Heart left ventricle (tissue), 16 donors: ENCODE measurements at regions not wholly inside any gene's neighbourhood (a gene's known extent, or its start where the extent isn't known, plus 50 kb on each side); places are given as distances from the start of the nearest gene placed in this dataset.

Experiments used
- ATAC-seq, 4 donors: fragments of 200-7000 bp; cut with Tn5 transposase; one replicate each; pipeline ENCODE4 v1.9.1; 2020 to 2022; ENCODE audit warnings: moderate library complexity in 4 of 4, mild to moderate bottlenecking in 3 of 4, moderate number of reproducible peaks in 1 of 4
- DNase-seq, 5 donors: peaks; one replicate each; pipeline ENCODE4 v3.0.0-alpha.2; 2020
- H3K27ac ChIP-seq, 12 donors: fragments of 200-600 bp; sonication (generic) in 4 of 12; one replicate each; pipeline versions ENCODE4 v1.5.0 to v1.8.0; 2016 to 2022; ENCODE audit warnings: mild to moderate bottlenecking in 2 of 12
- H3K27me3 ChIP-seq, 9 donors: fragments of 200-600 bp; sonication (generic) in 2 of 9; one replicate each; pipeline versions ENCODE4 v1.5.1 to v1.8.0; 2016 to 2022; ENCODE audit warnings: mild to moderate bottlenecking in 3 of 9
- H3K36me3 ChIP-seq, 9 donors: fragments of 200-600 bp; sonication (generic) in 2 of 9; one replicate each; pipeline versions ENCODE4 v1.5.0 to v1.8.0; 2018 to 2022; ENCODE audit warnings: mild to moderate bottlenecking in 2 of 9
- H3K4me1 ChIP-seq, 12 donors: fragments of 200-600 bp; sonication (generic) in 4 of 12; one replicate each; pipeline versions ENCODE4 v1.5.0 to v1.8.0; 2016 to 2022; ENCODE audit warnings: mild to moderate bottlenecking in 3 of 12
- H3K4me3 ChIP-seq, 12 donors: fragments of 200-600 bp; sonication (generic) in 4 of 12; one replicate each; pipeline versions ENCODE4 v1.5.0 to v1.8.0; 2017 to 2022; ENCODE audit warnings: mild to moderate bottlenecking in 9 of 12, moderate library complexity in 4 of 12
- H3K9me3 ChIP-seq, 12 donors: fragments of 200-600 bp; sonication (generic) in 4 of 12; one replicate each; pipeline versions ENCODE4 v1.5.0 to v1.8.0; 2016 to 2022; ENCODE audit warnings: mild to moderate bottlenecking in 1 of 12
- CTCF ChIP-seq, 12 donors: fragments of 200-600 bp; sonication (generic) in 4 of 12; IDR thresholded peaks; one replicate each; pipeline versions ENCODE4 v1.5.0 to v1.8.0; 2018 to 2022; ENCODE audit warnings: antibody characterized with exemption in 12 of 12, mild to moderate bottlenecking in 5 of 12
- POLR2A ChIP-seq, 2 donors: fragments of 450-650 bp; IDR thresholded peaks; one replicate each; pipeline ENCODE4 v1.6.1; 2017; ENCODE audit warnings: antibody characterized with exemption in 2 of 2, mild to moderate bottlenecking in 2 of 2, moderate library complexity in 2 of 2
- WGBS, 4 donors: extraction: QIAGEN DNeasy Blood & Tissue Kit in 2 of 4; methylation state at CpG; one replicate each; pipeline versions ENCODE4 v1.1.5 to v1.1.7; 2013 to 2018; 5-methylcytosine and 5-hydroxymethylcytosine counted together
- intact Hi-C, 10 donors: fragments of 100-400 bp; cut with DNase I; formaldehyde crosslinking; loops; one replicate each; pipeline versions ENCODE4 v1.11.1 to v1.14.2; 2022
- donor health status: ischemic (EF 13 %, LVEDD 7.1; RV severe dilation, severe dysfunction).
- donor health status: healthy with polysubstance abuse.
- donor health status: DM: no; HTN: yes; CAD: no.
- donor health status: DM: no; HTN: no; CAD: no.
- donor health status: ischemic (EF 25% LVEDD 6.9; RV normal size, moderate dysfunction).
- donor health status: ischemic (EF 25% LVEDD 5.7; RV mildly dilated, moderate dysfunction).
- donor health status: healthy.
- donor health status: DM: yes; HTN: yes; CAD: no.
- donor health status: ischemic (EF 35%, LVEDD 5.7; RV mildly dilated, moderate dysfunction).
- donor health status: nonischemic (EF 11% LVEDD 7.7; RV severe dilation, severe dysfunction).
- donor health status: DM: yes; HTN: yes; CAD: no.
- donor health status: PGD.
- donor health status: ischemic (EF 29% LVEDD 5.4; RV normal size, mild dysfunction).
- donor health status: nonischemic (EF 23%, LVEDD 6.1; RV moderate dilation, normal function).

GRCh38 chr17:12596961-12597360, 68.7 kb upstream of the MYOCD start:
- H3K27me3 ChIP-seq, result no peaks in the 10 kb centered on the region
- WGBS, 4 donors, result 96 to 97% (median 97%) methylated on average over 11 of the region's 11 CpGs
- no peaks in the 10 kb centered on the region for H3K9me3 ChIP-seq
- TF ChIP-seq POLR2A (IDR thresholded peaks at IDR 0.05), result no peak
- no peak for TF ChIP-seq CTCF (IDR thresholded peaks at IDR 0.05)
- ATAC-seq (no peak), DNase-seq (no peak)
- H3K4me1 ChIP-seq, result no peaks in the 10 kb centered on the region
- H3K36me3 ChIP-seq, result no peaks in the 10 kb centered on the region
- no peak overlapping the region for H3K27ac ChIP-seq
- no peak overlapping the region for H3K4me3 ChIP-seq
- intact Hi-C loops, result loop anchor here in 1 of 10 donors (5.0 kb wide), 1 partner anchor 40 kb away; no protein-coding TSS in a partner anchor

- DNase-seq, result no peak
- H3K4me3 ChIP-seq, result no peak overlapping the region
- H3K36me3 ChIP-seq, result no peaks in the 10 kb centered on the region
- no peaks in the 10 kb centered on the region for H3K4me1 ChIP-seq
- H3K9me3 ChIP-seq, result no peaks in the 10 kb centered on the region
- no peak for ATAC-seq
- WGBS, 4 donors, result 87 to 93% (median 89%) methylated on average over 3 of the region's 3 CpGs
- H3K27ac ChIP-seq, result no peak overlapping the region
- TF ChIP-seq POLR2A (IDR thresholded peaks at IDR 0.05), result no peak
- no peak for TF ChIP-seq CTCF (IDR thresholded peaks at IDR 0.05)
- no peaks in the 10 kb centered on the region for H3K27me3 ChIP-seq
- intact Hi-C loops, result loop anchor here in 1 of 10 donors (5.0 kb wide), 1 partner anchor 39 kb away; no protein-coding TSS in a partner anchor
Observed at GRCh38 chr17:12597895-12598294, 67.8 kb upstream of the MYOCD start.

GRCh38 chr17:12599186-12599920, 66.3 kb upstream of the MYOCD start:
- Histone ChIP-seq H3K4me1 (no peaks in the 10 kb centered on the region), H3K27ac (no peak overlapping the region), H3K9me3 (no peaks in the 10 kb centered on the region), H3K27me3 (no peaks in the 10 kb centered on the region), H3K36me3 (no peaks in the 10 kb centered on the region), H3K4me3 (no peak overlapping the region)
- intact Hi-C loops, result loop anchor here in 1 of 10 donors (5.0 kb wide), 1 partner anchor 38 kb away; no protein-coding TSS in a partner anchor
- DNase-seq, result no peak
- ATAC-seq, result no peak
- WGBS, 4 donors, result 60 to 78% (median 77%) methylated on average over 3 of the region's 3 CpGs
- TF ChIP-seq CTCF (IDR thresholded peaks at IDR 0.05) (no peak), POLR2A (IDR thresholded peaks at IDR 0.05) (no peak)

- H3K27me3 ChIP-seq, result no peaks in the 10 kb centered on the region
- H3K4me3 ChIP-seq, result no peak overlapping the region
- ATAC-seq (no peak), DNase-seq (no peak)
- intact Hi-C loops, result no loop called here
- no peak overlapping the region for H3K27ac ChIP-seq
- no peaks in the 10 kb centered on the region for H3K4me1 ChIP-seq
- H3K9me3 ChIP-seq, result no peaks in the 10 kb centered on the region
- 63 to 84% (median 70%) methylated on average over 2 of the region's 2 CpGs for WGBS, 4 donors
- TF ChIP-seq CTCF (IDR thresholded peaks at IDR 0.05), result no peak
- H3K36me3 ChIP-seq, result no peaks in the 10 kb centered on the region
Observed at GRCh38 chr17:12600349-12600748, 65.3 kb upstream of the MYOCD start.
